Left colon (tissue), 2 donors: ENCODE measurements at regions not wholly inside any gene's neighbourhood (a gene's known extent, or its start where the extent isn't known, plus 50 kb on each side); places are given as distances from the start of the nearest gene placed in this dataset.
"Not testable (repeated sequence)": the region's sequence is repeated elsewhere in the genome, so short reads cannot be mapped to it uniquely, and the experiment has no call there.

Experiments used
- ATAC-seq: fragments of 200-7000 bp; cut with Tn5 transposase; one replicate; pipeline ENCODE4 v1.9.1; 2020; ENCODE audit warnings: mild to moderate bottlenecking, moderate library complexity
- DNase-seq, 2 donors: peaks; one replicate each; pipeline ENCODE4 v3.0.0-alpha.2; 2020
- intact Hi-C, 2 donors: fragments of 100-400 bp; cut with DNase I in 1 of 2; cut with micrococcal nuclease in 1 of 2; formaldehyde crosslinking; loops; one replicate each; pipeline versions ENCODE4 v1.11.2 to v1.14.0; 2022; cut with DNase I, micrococcal nuclease
- donor health status: DM: no; HTN: no; CAD: no.
- donor health status: DM: yes; HTN: yes; CAD: no.

- no peak for ATAC-seq
- intact Hi-C loops: no loop called here
- DNase-seq: no peak
Measured at GRCh38 chr3:86416334-86416733, 574.6 kb downstream of the VGLL3 start.

- intact Hi-C loops: no loop called here
- ATAC-seq (no peak), DNase-seq (no peak)
Measured at GRCh38 chr3:86413645-86414044, 577.3 kb downstream of the VGLL3 start.

GRCh38 chr3:86410587-86410986 lies 580.4 kb downstream of the VGLL3 start:
- intact Hi-C loops: no loop called here
- ATAC-seq (no peak), DNase-seq (no peak)

- ATAC-seq, DNase-seq: not testable (repeated sequence)
Measured at GRCh38 chr3:86389759-86390158, 601.2 kb downstream of the VGLL3 start.

GRCh38 chr3:86388820-86389219 lies 602.1 kb downstream of the VGLL3 start:
- ATAC-seq (no peak), DNase-seq (no peak)
- intact Hi-C loops: no loop called here

More at GRCh38 chr3:86389759-86390158, 601.2 kb downstream of the VGLL3 start:
- intact Hi-C loops: not testable (repeated sequence)

GRCh38 chr3:86382556-86382955 lies 608.4 kb downstream of the VGLL3 start:
- intact Hi-C loops: no loop called here
- no peak for ATAC-seq
- no peak for DNase-seq

- intact Hi-C loops: no loop called here
- DNase-seq (no peak), ATAC-seq (no peak)
Measured at GRCh38 chr3:86381247-86381646, 609.7 kb downstream of the VGLL3 start.

- no peak for ATAC-seq
- DNase-seq: no peak
- intact Hi-C loops: no loop called here
Measured at GRCh38 chr3:86379280-86379679, 611.7 kb downstream of the VGLL3 start.

- ATAC-seq (no peak), DNase-seq (no peak)
- intact Hi-C loops: no loop called here
Measured at GRCh38 chr3:86378829-86379228, 612.1 kb downstream of the VGLL3 start.

GRCh38 chr3:86335566-86335965 lies 655.4 kb downstream of the VGLL3 start:
- DNase-seq, ATAC-seq, intact Hi-C loops: not testable (repeated sequence)

- no peak for ATAC-seq
- intact Hi-C loops: no loop called here
Measured at GRCh38 chr3:86333636-86334035, 657.3 kb downstream of the VGLL3 start.

GRCh38 chr3:86303935-86304334 lies 687.0 kb downstream of the VGLL3 start:
- ATAC-seq: no peak
- DNase-seq: no peak

More at GRCh38 chr3:86333636-86334035, 657.3 kb downstream of the VGLL3 start:
- DNase-seq: no peak

GRCh38 chr3:86282106-86282787 lies 708.7 kb downstream of the VGLL3 start:
- intact Hi-C loops: no loop called here
- DNase-seq (no peak), ATAC-seq (no peak)

More at GRCh38 chr3:86303935-86304334, 687.0 kb downstream of the VGLL3 start:
- intact Hi-C loops: no loop called here

GRCh38 chr3:86269364-86270155 lies 721.4 kb downstream of the VGLL3 start:
- no peak for DNase-seq
- no peak for ATAC-seq
- intact Hi-C loops: no loop called here

- intact Hi-C loops: no loop called here
- DNase-seq: no peak
- no peak for ATAC-seq
Measured at GRCh38 chr3:86257955-86258641, 732.9 kb downstream of the VGLL3 start.

GRCh38 chr3:86254480-86254879 lies 736.5 kb downstream of the VGLL3 start:
- DNase-seq: no peak
- no peak for ATAC-seq
- intact Hi-C loops: no loop called here

GRCh38 chr3:86251781-86252180 lies 739.2 kb downstream of the VGLL3 start:
- no peak for DNase-seq
- intact Hi-C loops: no loop called here
- ATAC-seq: no peak

GRCh38 chr3:86249833-86250232 lies 741.1 kb downstream of the VGLL3 start:
- no peak for DNase-seq
- intact Hi-C loops: loop anchor here in 1 of 2 donors (10.0 kb wide), 1 partner anchor 425 kb away; no protein-coding TSS in a partner anchor
- no peak for ATAC-seq

- DNase-seq (no peak), ATAC-seq (peak; percentile 62)
- intact Hi-C loops: loop anchor here in 1 of 2 donors (10.0 kb wide), 1 partner anchor 421 kb away; no protein-coding TSS in a partner anchor
Measured at GRCh38 chr3:86245360-86245759, 745.6 kb downstream of the VGLL3 start.
